SHP77 (cell line): ENCODE measurements at regions not wholly inside any gene's neighbourhood (a gene's known extent, or its start where the extent isn't known, plus 50 kb on each side); places are given as distances from the start of the nearest gene placed in this dataset.
"Not testable (repeated sequence)": the region's sequence is repeated elsewhere in the genome, so short reads cannot be mapped to it uniquely, and the experiment has no call there.

Experiments
- DNase-seq, 2 experiments: peaks; one replicate each; lab custom pipeline; 2025; lab: John Stamatoyannopoulos, UW

DNA sequence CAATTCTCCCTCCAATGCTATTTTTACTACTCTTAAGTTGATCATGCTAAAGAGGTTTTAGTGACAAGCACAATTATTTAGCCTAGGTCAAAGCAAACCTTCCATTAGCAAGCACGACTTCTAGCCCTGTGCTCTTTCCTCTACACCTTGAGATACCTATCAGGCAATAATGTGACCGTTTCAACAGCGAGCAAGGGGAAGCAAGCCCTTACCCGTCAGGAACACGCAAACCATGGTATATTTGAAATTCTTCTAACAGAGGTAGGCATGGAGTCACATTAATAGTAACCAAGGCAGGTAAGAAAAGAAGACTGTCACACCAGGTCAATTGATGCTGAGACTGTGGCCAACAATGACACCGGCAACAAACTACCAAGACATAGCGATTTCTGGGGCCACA, 68.9 kb upstream of the VGLL4 start:
- no peak for DNase-seq

DNA sequence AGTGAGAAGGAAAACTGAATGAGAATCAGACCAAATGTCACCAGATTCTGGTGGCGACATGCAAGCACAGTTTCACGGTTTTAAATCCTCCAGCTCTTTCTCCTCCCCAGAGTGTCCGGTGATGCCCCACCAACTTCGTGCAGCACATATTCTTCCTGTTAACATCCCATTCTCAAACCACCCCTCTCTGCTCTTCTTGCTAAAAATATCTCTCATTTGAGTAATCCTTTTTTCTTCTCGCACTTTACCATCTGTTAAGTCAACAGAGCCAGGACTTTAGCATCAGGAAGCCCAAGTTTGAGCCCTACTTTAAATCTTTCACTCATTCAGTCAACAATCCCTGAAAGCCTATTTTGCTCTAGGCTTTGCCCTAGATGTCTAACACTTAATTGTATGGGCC, 68.2 kb upstream of the VGLL4 start:
- DNase-seq, result no peak

DNA sequence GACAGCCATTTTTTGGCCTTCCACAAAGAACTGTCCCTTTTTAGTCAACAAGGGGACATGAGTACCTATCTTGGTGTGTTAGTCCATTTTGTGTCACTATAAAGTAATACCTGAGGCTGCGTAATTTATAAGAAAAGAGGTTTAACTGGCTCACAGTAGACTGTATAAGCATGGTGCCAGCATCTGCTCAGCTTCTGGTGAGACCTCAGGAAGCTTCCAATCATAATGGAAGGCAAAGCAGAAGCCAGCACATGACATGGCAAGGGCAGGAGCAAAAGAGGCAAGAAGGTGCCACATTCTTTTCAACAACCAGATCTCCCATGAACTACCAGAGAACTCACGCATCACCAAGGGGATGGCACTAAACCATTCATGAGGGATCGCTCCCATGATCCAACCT, 66.1 kb upstream of the VGLL4 start:
- no peak for DNase-seq

DNA sequence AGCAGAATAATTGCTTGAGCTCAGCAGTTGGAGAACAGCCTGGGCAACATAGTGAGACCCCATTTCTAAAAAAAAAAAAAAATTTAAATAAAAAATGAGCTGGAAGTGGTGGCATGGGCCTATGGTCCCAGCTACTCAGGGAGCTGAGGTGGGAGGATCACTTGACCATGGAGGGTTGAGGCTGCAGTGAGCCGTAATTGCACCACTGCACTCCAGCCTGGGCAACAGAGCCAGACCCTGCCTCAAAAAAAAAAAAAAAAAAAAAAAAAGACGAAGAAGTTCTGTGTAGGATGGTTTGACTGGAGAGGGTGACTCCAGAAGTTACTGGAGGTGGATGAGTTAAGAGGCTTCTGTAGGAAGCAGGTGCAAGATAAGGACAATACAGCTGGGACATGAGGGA, 63.4 kb upstream of the VGLL4 start:
- DNase-seq, result not testable (repeated sequence)

DNA sequence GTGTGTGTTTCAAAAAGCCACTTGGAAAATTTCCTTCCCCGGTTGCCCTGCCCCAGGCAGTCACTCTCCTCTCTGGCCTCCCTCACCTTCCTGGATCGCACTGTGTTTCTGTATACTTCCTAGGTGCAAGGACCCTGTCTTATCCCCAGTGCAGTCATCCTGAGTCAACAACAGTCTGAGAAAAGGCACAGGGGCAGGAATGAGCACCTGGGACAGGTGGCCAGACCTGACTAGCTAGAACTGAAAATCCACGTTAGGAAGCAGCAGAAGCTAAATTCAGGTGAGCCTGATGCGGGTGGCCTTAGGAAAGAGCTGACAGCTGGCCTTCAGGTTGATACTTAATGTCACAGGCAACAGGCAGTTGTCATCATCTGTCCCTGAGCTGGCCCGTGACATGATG, 62.9 kb upstream of the VGLL4 start:
- DNase-seq, result no peak

DNA sequence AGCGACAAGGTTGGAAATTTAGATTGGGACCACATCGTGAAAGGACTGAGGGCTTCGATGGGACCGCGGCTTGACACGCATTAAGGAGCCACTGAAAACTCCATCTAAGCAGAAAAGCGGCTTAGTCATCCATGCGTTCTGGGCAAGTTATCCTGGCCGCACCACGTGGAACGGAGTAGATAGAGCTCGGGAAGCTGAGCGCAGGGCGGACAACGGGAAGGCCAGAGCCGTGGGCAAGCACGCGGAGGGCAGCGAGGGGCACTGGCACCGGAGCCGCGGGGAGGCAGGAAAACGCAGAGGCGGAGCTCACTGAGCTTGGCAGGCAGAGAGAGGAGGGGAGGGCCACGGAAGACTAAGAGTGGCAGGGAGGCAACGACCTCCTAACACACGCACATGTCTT, 61.3 kb upstream of the VGLL4 start:
- DNase-seq, result no peak

DNA sequence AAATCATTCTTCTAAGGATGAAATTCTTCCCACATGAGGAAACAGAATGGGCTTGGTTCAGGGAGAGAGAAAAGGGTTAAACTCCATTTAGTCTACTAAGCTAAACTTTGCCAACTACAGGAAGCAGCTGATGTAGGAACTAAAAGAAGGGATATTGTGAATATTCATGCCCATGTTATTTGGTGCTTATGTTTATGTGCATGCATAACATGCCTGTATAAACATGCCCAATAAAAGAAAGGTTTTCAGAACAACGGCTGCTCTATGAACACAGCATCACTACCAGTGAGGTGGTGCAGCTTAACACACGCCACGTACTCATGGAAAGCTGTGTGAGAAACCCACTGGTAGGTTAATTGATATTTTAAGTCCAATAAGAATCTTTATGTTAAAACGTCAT, 59.4 kb upstream of the VGLL4 start:
- DNase-seq, result no peak

DNA sequence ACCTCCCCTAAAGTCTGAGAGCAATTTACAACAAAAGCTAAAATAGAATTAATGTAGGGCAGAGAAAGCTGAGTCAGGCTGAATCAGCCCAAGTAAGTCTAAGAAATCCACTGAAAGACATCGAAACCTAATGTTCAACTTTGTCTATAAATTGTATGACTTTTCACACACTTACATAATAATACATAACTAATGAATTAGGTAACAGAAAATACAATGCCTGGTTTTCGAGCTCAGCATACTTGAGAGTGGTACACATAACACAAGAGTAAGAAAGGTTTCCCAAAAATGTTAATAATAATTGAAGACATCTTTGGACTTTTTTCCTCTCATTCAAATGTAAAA, 55.3 kb upstream of the VGLL4 start:
- no peak for DNase-seq

DNA sequence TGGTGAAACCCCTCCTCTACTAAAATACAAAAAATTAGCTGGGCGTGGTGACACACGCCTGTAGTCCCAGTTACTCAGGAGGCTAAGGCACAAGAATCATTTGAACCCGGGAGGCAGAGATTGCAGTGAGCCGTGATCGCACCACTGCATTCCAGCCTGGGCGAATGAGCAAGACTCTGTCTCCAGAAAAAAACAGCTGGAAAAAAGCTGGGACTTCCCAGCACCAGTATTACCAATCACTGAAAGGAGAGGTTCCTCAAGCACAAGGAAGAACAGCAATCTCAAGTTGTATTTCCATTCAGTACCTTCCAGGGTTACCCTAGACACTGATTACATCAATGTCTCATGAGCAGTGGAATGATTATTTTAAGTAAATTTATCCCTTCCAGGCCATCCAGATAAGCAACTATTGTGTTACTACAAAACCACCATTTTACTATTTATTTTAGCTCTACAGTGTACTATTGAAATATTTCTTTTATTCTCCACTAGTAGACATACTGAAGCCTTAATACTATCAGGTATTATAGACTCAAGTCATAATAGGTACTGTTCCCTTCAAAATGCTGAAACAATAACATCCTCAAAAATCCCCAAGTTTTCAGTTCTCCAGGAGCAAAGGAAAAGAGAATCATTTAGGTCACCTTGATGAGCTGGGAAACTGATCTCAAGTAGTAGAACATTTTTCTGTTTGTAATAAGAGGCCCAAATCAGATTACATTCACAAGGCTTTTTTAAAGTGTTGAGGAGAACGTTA, 54.8 kb upstream of the VGLL4 start:
- DNase-seq, result no peak

DNA sequence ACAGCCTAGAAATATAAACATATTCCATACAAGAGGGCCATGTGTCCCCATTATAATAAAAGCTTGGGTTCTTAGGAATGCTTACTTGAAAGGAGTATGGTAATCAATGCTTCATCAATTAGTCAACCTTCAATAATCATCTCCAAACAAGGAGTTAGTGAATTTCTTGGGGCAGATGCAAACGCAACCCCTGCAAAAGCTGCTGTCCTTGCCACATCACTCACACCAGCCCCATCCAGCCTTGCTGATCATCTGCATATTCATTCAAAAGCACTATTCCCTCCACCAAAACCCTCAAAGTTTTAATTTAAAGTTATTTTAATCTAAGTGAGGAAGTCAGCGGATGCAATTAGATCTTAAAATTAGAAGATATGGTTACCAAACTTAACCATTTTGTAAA, 54.0 kb upstream of the VGLL4 start:
- DNase-seq, result no peak

DNA sequence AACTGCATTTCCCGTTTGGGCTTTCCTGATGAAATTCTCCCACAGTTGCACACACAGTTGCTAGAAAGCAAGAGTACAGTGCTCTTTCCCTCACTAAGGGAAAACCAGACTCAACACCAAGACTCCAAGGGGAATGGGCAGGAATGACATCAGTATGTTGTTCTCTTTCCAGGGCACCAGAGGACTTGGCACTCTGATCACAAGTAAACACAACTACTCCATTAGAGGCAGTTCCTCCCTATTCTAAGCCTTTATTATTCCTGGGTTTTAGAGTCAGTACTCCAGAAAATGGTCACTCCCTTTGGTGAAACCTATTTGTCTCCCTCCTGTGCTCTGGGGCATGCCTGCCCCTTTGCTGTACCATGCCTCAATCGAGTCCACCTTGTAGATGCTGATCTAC, 52.3 kb upstream of the VGLL4 start:
- DNase-seq, result no peak
